ENCODE measurements at regions not wholly inside any gene's neighbourhood (a gene's known extent, or its start where the extent isn't known, plus 50 kb on each side); places are given as distances from the start of the nearest gene placed in this dataset.

- H3K4me3 ChIP-seq (ENCODE audit: low read length), result no peak overlapping the region
- H4K20me1 ChIP-seq (ENCODE audit: insufficient read depth, low read length), result no peaks in the 10 kb centered on the region
- no peaks in the 10 kb centered on the region for H3K4me1 ChIP-seq (ENCODE audit: low read length)
- H3K27ac ChIP-seq (ENCODE audit: low read length), result no peak overlapping the region
- TF ChIP-seq EZH2phosphoT487 (IDR thresholded peaks at IDR 0.05; ENCODE audit: low read depth) (no peak), CTCF (IDR thresholded peaks at IDR 0.05; ENCODE audit: low read depth, low read length) (no peak)
- H3K36me3 ChIP-seq (replicated peaks; ENCODE audit: low read depth, low read length), result no peaks in the 10 kb centered on the region
- no peak overlapping the region for H2AFZ ChIP-seq (ENCODE audit: low read depth, low read length)
- no peak overlapping the region for H3K9ac ChIP-seq (ENCODE audit: low read length)
- no peaks in the 10 kb centered on the region for H3K79me2 ChIP-seq (ENCODE audit: low read length)
- H3K27me3 ChIP-seq (ENCODE audit: low read depth, low read length), result peaks cover 11% of the 10 kb centered on the region; the same call in 1 of the 2 replicates
- H3K4me2 ChIP-seq (ENCODE audit: low read length), result no peak overlapping the region
- H3K9me3 ChIP-seq (ENCODE audit: insufficient read depth, low read length), result no peaks in the 10 kb centered on the region
Measured at GRCh38 chr6:71044753-71045152, 87.9 kb upstream of the B3GAT2 start.

GRCh38 chr6:71045296-71045695, 88.4 kb upstream of the B3GAT2 start:
- TF ChIP-seq EZH2phosphoT487 (IDR thresholded peaks at IDR 0.05; ENCODE audit: low read depth) (no peak), CTCF (IDR thresholded peaks at IDR 0.05; ENCODE audit: low read depth, low read length) (no peak)
- Histone ChIP-seq H3K9ac (ENCODE audit: low read length) (no peak overlapping the region), H3K4me2 (ENCODE audit: low read length) (no peak overlapping the region), H2AFZ (ENCODE audit: low read depth, low read length) (no peak overlapping the region), H3K27me3 (ENCODE audit: low read depth, low read length) (peaks cover 6% of the 10 kb centered on the region; the same call in 1 of the 2 replicates), H3K79me2 (ENCODE audit: low read length) (no peaks in the 10 kb centered on the region), H3K4me3 (ENCODE audit: low read length) (no peak overlapping the region), H3K4me1 (ENCODE audit: low read length) (no peaks in the 10 kb centered on the region), H3K36me3 (replicated peaks; ENCODE audit: low read depth, low read length) (no peaks in the 10 kb centered on the region), H3K27ac (ENCODE audit: low read length) (no peak overlapping the region), H4K20me1 (ENCODE audit: insufficient read depth, low read length) (no peaks in the 10 kb centered on the region), H3K9me3 (ENCODE audit: insufficient read depth, low read length) (no peaks in the 10 kb centered on the region)

- Histone ChIP-seq H3K36me3 (replicated peaks; ENCODE audit: low read depth, low read length) (no peaks in the 10 kb centered on the region), H3K27me3 (ENCODE audit: low read depth, low read length) (no peaks in the 10 kb centered on the region), H3K79me2 (ENCODE audit: low read length) (no peaks in the 10 kb centered on the region), H3K4me1 (ENCODE audit: low read length) (no peaks in the 10 kb centered on the region), H3K9ac (ENCODE audit: low read length) (no peak overlapping the region), H3K27ac (ENCODE audit: low read length) (no peak overlapping the region), H3K9me3 (ENCODE audit: insufficient read depth, low read length) (no peaks in the 10 kb centered on the region), H3K4me3 (ENCODE audit: low read length) (no peak overlapping the region), H4K20me1 (ENCODE audit: insufficient read depth, low read length) (no peaks in the 10 kb centered on the region), H3K4me2 (ENCODE audit: low read length) (no peak overlapping the region), H2AFZ (ENCODE audit: low read depth, low read length) (no peak overlapping the region)
- TF ChIP-seq EZH2phosphoT487 (IDR thresholded peaks at IDR 0.05; ENCODE audit: low read depth), result no peak
Measured at GRCh38 chr6:71047417-71047816, 90.6 kb upstream of the B3GAT2 start.

- Histone ChIP-seq H3K79me2 (ENCODE audit: low read length) (no peaks in the 10 kb centered on the region), H3K4me1 (ENCODE audit: low read length) (no peaks in the 10 kb centered on the region), H3K4me2 (ENCODE audit: low read length) (no peak overlapping the region), H3K27me3 (ENCODE audit: low read depth, low read length) (no peaks in the 10 kb centered on the region), H3K9me3 (ENCODE audit: insufficient read depth, low read length) (no peaks in the 10 kb centered on the region), H2AFZ (ENCODE audit: low read depth, low read length) (no peak overlapping the region), H4K20me1 (ENCODE audit: insufficient read depth, low read length) (no peaks in the 10 kb centered on the region), H3K4me3 (ENCODE audit: low read length) (no peak overlapping the region), H3K9ac (ENCODE audit: low read length) (no peak overlapping the region), H3K27ac (ENCODE audit: low read length) (no peak overlapping the region), H3K36me3 (replicated peaks; ENCODE audit: low read depth, low read length) (no peaks in the 10 kb centered on the region)
- TF ChIP-seq EZH2phosphoT487 (IDR thresholded peaks at IDR 0.05; ENCODE audit: low read depth), result no peak
- TF ChIP-seq CTCF (IDR thresholded peaks at IDR 0.05; ENCODE audit: low read depth, low read length), result no peak
Measured at GRCh38 chr6:71048320-71049164, 91.7 kb upstream of the B3GAT2 start.
